ENCODE measurements at regions not wholly inside any gene's neighbourhood (a gene's known extent, or its start where the extent isn't known, plus 50 kb on each side); places are given as distances from the start of the nearest gene placed in this dataset.

DNA sequence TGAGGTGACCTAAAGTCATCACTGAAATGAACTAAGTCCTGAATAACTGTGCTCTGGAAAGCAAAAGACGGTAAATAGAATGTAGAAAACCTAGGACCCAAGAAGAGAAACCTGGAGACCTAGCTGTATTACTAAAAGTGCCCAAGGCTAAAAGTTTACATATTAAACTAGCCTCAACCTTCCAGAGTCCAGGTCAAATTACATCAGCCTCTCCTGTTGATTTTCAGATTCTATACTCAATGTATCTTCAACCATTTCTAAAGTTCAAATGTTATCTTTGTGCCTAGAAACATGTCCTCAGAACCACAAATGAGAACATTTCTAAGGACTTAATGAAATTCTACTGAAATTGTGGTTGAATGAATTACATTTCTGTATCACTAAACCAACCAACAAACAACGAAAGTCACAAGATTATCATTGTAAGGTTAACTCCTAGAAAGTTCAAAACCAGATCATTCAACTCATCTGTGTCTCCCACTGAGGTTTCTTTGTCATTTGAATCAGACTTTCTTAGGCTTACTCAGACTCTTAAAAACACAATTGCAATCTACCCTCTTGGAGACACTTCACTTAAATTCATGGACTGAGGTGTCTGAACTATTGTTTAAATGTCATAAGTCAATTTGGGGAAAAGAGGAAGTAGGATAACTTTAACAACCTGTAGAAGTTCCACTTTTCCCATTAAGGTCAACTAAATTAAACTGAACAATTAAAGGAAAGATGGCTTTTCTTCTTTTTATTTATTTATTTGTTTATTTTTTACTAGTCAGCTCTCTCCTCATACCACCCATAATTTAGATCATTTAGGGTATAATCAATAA lies 207.7 kb downstream of the BARHL2 start:
- Histone ChIP-seq H2BK120ac (ENCODE audit: low read depth, low read length, poor library complexity, severe bottlenecking) (no peak overlapping the region), H3K56ac (ENCODE audit: insufficient read length, low read depth, low read length) (no peak overlapping the region), H3K9me3 (ENCODE audit: control insufficient read depth, low read depth, low read length) (no peaks in the 10 kb centered on the region), H4K5ac (ENCODE audit: insufficient read length, low read depth, low read length) (no peak overlapping the region), H3K4me2 (ENCODE audit: insufficient read depth, insufficient read length, low read length) (no peak overlapping the region), H3T11ph (ENCODE audit: low read length) (no peak overlapping the region), H2BK20ac (ENCODE audit: low read depth, low read length, poor library complexity, severe bottlenecking) (no peak overlapping the region), H3K4ac (ENCODE audit: low read depth, low read length) (no peak overlapping the region), H4K8ac (replicated peaks; ENCODE audit: insufficient read length, low read depth, low read length) (no peak overlapping the region), H3K23me2 (ENCODE audit: insufficient read length, low read depth, low read length, poor library complexity, severe bottlenecking) (no peaks in the 10 kb centered on the region), H3K27me3 (ENCODE audit: insufficient read depth, low read length) (no peaks in the 10 kb centered on the region), H3K18ac (ENCODE audit: insufficient read length, low read depth, low read length) (no peak overlapping the region), H2BK5ac (ENCODE audit: insufficient read length, low read length) (no peak overlapping the region), H2AK5ac (ENCODE audit: insufficient read length, low read length) (no peak overlapping the region), H4K91ac (ENCODE audit: insufficient read length, low read depth, low read length) (no peak overlapping the region), H4K20me1 (ENCODE audit: control insufficient read depth, insufficient read depth, insufficient read length) (no peaks in the 10 kb centered on the region), H3K27ac (ENCODE audit: insufficient read length, low read depth, low read length) (no peak overlapping the region), H3K4me1 (ENCODE audit: insufficient read depth, low read length) (no peaks in the 10 kb centered on the region), H3K14ac (ENCODE audit: insufficient read depth, low read length) (no peak overlapping the region), H2BK15ac (ENCODE audit: low read depth, low read length) (no peak overlapping the region), H3K23ac (ENCODE audit: insufficient read length, low read depth, low read length) (no peak overlapping the region), H3K79me1 (ENCODE audit: insufficient read depth, low read depth, low read length, poor library complexity, severe bottlenecking) (no peaks in the 10 kb centered on the region), H2BK12ac (ENCODE audit: insufficient read length, low read depth, low read length) (no peak overlapping the region), H3K79me2 (ENCODE audit: insufficient read depth, low read length) (no peaks in the 10 kb centered on the region), H3K9ac (ENCODE audit: extremely low read depth, insufficient read length, low read length) (no peak overlapping the region), H2AFZ (ENCODE audit: low read length) (no peak overlapping the region)
- Mint-ChIP-seq H3K4me3 (no peak overlapping the region; a peak in 1 of 5 replicates), H3K27ac (no peak overlapping the region), H3K27me3 (ENCODE audit: low read depth) (no peaks in the 10 kb centered on the region), H3K9me3 (no peaks in the 10 kb centered on the region), H3K4me1 (peaks cover 30 to 31% of the 10 kb centered on the region in 2 experiments), H3K36me3 (ENCODE audit: insufficient read depth in 1 of 3, low read depth in 3 of 3) (no peaks in the 10 kb centered on the region)
- no peak for DNase-seq
- WGBS (ENCODE audit: extremely low coverage, insufficient read length, low lambda C conversion rate) = no CpG with 5 or more reads among the region's 2 CpGs
- TF ChIP-seq, protein P1, sequence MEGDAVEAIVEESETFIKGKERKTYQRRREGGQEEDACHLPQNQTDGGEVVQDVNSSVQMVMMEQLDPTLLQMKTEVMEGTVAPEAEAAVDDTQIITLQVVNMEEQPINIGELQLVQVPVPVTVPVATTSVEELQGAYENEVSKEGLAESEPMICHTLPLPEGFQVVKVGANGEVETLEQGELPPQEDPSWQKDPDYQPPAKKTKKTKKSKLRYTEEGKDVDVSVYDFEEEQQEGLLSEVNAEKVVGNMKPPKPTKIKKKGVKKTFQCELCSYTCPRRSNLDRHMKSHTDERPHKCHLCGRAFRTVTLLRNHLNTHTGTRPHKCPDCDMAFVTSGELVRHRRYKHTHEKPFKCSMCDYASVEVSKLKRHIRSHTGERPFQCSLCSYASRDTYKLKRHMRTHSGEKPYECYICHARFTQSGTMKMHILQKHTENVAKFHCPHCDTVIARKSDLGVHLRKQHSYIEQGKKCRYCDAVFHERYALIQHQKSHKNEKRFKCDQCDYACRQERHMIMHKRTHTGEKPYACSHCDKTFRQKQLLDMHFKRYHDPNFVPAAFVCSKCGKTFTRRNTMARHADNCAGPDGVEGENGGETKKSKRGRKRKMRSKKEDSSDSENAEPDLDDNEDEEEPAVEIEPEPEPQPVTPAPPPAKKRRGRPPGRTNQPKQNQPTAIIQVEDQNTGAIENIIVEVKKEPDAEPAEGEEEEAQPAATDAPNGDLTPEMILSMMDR (conservative IDR thresholded peaks at IDR 0.05) = no peak
